ENCODE measurements at regions not wholly inside any gene's neighbourhood (a gene's known extent, or its start where the extent isn't known, plus 50 kb on each side); places are given as distances from the start of the nearest gene placed in this dataset.

DNA sequence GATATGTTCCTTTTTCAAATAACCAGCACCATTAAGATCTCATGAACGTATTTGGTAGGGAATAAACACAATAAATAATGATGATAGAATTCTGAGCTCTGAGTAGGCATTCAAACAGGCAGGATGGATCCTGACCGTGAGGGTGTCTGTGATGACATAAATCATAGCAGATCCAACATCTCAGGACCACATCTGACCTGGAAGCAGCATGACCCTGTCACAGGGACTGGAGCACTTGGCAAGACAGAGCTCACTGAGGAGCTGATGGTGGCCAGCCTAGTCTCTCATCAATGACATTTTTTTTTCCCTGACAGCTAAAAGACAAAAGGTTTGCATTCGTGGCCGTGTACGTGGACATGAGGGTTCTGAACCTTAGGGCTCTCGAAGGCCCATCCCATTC, 337.5 kb downstream of the NPIPA8 start:
- Histone ChIP-seq H3K9me3 (ENCODE audit: low read depth) (no peaks in the 10 kb centered on the region), H3K36me3 (no peaks in the 10 kb centered on the region), H3K4me1 (ENCODE audit: low read depth) (no peaks in the 10 kb centered on the region), H3K27ac (no peak overlapping the region), H3K27me3 (no peaks in the 10 kb centered on the region), H3K4me3 (no peak overlapping the region)
- DNase-seq (ENCODE audit: low read depth in 1 of 2, low spot score in 1 of 2), result no peak
- TF ChIP-seq, protein P1, sequence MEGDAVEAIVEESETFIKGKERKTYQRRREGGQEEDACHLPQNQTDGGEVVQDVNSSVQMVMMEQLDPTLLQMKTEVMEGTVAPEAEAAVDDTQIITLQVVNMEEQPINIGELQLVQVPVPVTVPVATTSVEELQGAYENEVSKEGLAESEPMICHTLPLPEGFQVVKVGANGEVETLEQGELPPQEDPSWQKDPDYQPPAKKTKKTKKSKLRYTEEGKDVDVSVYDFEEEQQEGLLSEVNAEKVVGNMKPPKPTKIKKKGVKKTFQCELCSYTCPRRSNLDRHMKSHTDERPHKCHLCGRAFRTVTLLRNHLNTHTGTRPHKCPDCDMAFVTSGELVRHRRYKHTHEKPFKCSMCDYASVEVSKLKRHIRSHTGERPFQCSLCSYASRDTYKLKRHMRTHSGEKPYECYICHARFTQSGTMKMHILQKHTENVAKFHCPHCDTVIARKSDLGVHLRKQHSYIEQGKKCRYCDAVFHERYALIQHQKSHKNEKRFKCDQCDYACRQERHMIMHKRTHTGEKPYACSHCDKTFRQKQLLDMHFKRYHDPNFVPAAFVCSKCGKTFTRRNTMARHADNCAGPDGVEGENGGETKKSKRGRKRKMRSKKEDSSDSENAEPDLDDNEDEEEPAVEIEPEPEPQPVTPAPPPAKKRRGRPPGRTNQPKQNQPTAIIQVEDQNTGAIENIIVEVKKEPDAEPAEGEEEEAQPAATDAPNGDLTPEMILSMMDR (IDR thresholded peaks at IDR 0.05; ENCODE audit: low read depth, low read length), result no peak

- H3K36me3 ChIP-seq, result no peaks in the 10 kb centered on the region
Observed at GRCh38 chr16:17998550-17998949, 338.0 kb downstream of the NPIPA8 start.

DNA sequence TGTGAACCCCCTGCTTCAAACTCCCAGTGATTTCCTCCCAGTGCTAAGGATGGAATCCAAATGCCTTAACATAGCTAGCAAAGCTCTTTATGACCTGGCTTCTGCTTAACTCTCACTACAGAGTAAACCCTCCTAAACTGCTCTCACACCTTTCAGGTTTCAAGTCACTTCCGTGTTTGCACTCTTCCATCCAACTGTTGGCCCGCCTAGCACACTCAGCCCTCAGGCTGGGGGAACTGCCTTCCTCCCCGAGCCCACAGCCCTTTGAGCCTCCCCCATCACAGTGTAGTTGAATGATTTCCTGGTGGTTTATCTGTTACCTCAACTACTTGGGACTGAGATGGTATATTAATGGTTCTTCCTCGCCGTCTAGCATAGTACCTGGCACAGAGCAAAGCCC, 342.5 kb downstream of the NPIPA8 start:
- no peaks in the 10 kb centered on the region for H3K4me1 ChIP-seq (ENCODE audit: low read depth)
- DNase-seq (ENCODE audit: low read depth in 1 of 2, low spot score in 1 of 2), result no peak
- no peaks in the 10 kb centered on the region for H3K27me3 ChIP-seq
- H3K9me3 ChIP-seq (ENCODE audit: low read depth), result no peaks in the 10 kb centered on the region
- no peak overlapping the region for H3K4me3 ChIP-seq
- H3K27ac ChIP-seq, result no peak overlapping the region
- H3K36me3 ChIP-seq, result no peaks in the 10 kb centered on the region
- TF ChIP-seq, protein P1 (IDR thresholded peaks at IDR 0.05; ENCODE audit: low read depth, low read length), result no peak

More at GRCh38 chr16:17998550-17998949, 338.0 kb downstream of the NPIPA8 start:
- no peaks in the 10 kb centered on the region for H3K27me3 ChIP-seq
- no peaks in the 10 kb centered on the region for H3K4me1 ChIP-seq (ENCODE audit: low read depth)
- H3K27ac ChIP-seq, result no peak overlapping the region
- TF ChIP-seq, protein P1 (IDR thresholded peaks at IDR 0.05; ENCODE audit: low read depth, low read length), result no peak
- H3K9me3 ChIP-seq (ENCODE audit: low read depth), result no peaks in the 10 kb centered on the region
- no peak overlapping the region for H3K4me3 ChIP-seq
- DNase-seq (ENCODE audit: low read depth in 1 of 2, low spot score in 1 of 2), result no peak

DNA sequence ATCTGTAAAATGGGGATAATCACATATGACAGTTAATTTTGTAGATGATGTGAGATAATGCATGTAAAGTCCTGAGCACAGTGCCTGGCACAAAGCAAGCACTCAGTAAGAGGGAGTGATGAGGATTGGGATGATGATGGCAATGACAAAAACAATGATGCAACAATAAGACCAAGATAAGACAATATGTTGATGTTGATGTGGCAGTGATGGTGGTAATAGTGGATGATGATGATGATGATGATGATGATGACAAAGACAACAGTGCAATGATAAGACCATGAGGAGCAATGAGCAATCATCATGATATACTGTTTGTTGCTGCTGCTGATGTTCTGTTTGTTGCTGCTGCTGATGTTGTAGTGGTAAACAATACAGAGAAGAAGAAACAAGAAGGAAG, 344.1 kb downstream of the NPIPA8 start:
- no peak for DNase-seq (ENCODE audit: low read depth in 1 of 2, low spot score in 1 of 2)

DNA sequence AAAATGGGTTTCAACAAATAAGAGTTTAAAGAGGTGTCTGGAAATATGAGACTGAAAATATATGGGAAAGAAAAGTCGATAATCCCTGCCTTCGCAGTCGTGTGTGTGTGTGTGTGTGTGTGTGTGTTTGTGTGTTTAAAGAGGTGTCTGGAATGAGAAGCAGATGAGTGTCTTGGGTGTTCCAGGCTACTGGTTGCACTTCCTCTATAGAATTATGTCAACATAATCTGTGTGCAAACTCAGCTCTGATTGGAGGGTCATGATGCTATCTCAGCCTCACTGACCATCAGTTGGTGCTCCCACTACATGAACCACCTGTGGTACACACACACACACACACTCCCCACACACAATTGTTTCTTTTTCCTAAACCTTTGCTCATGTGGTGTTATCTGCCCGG, 347.3 kb downstream of the NPIPA8 start:
- Histone ChIP-seq H3K27ac (no peak overlapping the region), H3K4me1 (ENCODE audit: low read depth) (no peaks in the 10 kb centered on the region), H3K27me3 (no peaks in the 10 kb centered on the region), H3K4me3 (no peak overlapping the region), H3K9me3 (ENCODE audit: low read depth) (no peaks in the 10 kb centered on the region), H3K36me3 (no peaks in the 10 kb centered on the region)
- DNase-seq (ENCODE audit: low read depth in 1 of 2, low spot score in 1 of 2), result no peak
- TF ChIP-seq, protein P1 (IDR thresholded peaks at IDR 0.05; ENCODE audit: low read depth, low read length), result no peak

More for the DNA sequence above, 344.1 kb downstream of the NPIPA8 start:
- Histone ChIP-seq H3K27me3 (no peaks in the 10 kb centered on the region), H3K4me3 (no peak overlapping the region), H3K27ac (no peak overlapping the region), H3K9me3 (ENCODE audit: low read depth) (no peaks in the 10 kb centered on the region), H3K4me1 (ENCODE audit: low read depth) (no peaks in the 10 kb centered on the region), H3K36me3 (no peaks in the 10 kb centered on the region)
- TF ChIP-seq, protein P1 (IDR thresholded peaks at IDR 0.05; ENCODE audit: low read depth, low read length), result no peak

DNA sequence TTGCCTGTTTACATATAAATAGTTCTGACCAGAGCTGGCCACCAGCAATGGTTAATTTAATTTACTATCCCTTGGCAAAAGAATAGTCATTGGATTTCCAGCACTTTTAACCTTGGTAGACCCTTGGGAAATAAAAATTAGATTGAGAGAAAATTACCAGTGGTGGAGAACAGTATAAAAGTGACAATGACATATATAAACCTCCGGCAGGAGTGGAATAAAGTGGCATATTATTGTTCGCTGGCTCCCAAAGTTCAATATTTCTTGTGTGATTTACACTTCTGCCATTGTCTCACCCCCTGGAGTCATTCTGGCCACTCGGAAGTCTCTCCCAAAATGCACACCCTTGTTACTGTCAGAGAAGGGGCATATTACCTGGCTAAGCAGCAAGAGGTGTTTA, 347.7 kb downstream of the NPIPA8 start:
- Histone ChIP-seq H3K4me1 (ENCODE audit: low read depth) (no peaks in the 10 kb centered on the region), H3K27ac (no peak overlapping the region), H3K9me3 (ENCODE audit: low read depth) (no peaks in the 10 kb centered on the region)

More for the DNA sequence above, 347.7 kb downstream of the NPIPA8 start:
- no peak overlapping the region for H3K4me3 ChIP-seq
- no peak for DNase-seq (ENCODE audit: low read depth in 1 of 2, low spot score in 1 of 2)
- no peaks in the 10 kb centered on the region for H3K27me3 ChIP-seq
- H3K36me3 ChIP-seq, result no peaks in the 10 kb centered on the region
- TF ChIP-seq, protein P1 (IDR thresholded peaks at IDR 0.05; ENCODE audit: low read depth, low read length), result no peak
